GM18873 (cell line): ENCODE measurements at regions not wholly inside any gene's neighbourhood (a gene's known extent, or its start where the extent isn't known, plus 50 kb on each side); places are given as distances from the start of the nearest gene placed in this dataset.
"Not testable (repeated sequence)": the region's sequence is repeated elsewhere in the genome, so short reads cannot be mapped to it uniquely, and the experiment has no call there.

Experiments used
- ATAC-seq: cut with Tn5 transposase; IDR thresholded peaks from one replicate; pipeline ENCODE4 v1.9.1; 2021; ENCODE audit warnings: mild to moderate bottlenecking, moderate library complexity, moderate number of reproducible peaks; ENCODE audit not compliant: unreplicated experiment, low FRiP score

- not testable (repeated sequence) for ATAC-seq
These were observed 572.6 kb downstream of the RFPL4B start for GRCh38 chr6:112919744-112920143.

DNA sequence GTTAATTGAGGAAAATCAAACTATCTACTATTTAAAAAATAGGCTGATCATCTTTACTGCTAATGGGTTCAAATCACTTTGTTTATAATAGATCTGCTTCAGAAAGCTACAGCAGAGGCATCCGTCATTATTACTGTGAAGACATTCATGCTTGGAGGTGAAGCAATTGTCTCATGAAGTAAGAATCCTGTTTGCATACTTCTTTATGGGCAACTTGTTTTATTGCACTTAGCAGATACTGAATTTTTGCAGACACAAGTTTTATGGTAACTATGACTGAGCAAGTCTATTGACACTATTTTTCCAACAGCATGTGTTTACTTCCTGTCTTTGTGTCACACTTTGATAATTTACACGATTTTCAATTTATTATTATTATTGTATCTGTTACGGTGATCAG is 573.9 kb downstream of the RFPL4B start:
- no peak for ATAC-seq

DNA sequence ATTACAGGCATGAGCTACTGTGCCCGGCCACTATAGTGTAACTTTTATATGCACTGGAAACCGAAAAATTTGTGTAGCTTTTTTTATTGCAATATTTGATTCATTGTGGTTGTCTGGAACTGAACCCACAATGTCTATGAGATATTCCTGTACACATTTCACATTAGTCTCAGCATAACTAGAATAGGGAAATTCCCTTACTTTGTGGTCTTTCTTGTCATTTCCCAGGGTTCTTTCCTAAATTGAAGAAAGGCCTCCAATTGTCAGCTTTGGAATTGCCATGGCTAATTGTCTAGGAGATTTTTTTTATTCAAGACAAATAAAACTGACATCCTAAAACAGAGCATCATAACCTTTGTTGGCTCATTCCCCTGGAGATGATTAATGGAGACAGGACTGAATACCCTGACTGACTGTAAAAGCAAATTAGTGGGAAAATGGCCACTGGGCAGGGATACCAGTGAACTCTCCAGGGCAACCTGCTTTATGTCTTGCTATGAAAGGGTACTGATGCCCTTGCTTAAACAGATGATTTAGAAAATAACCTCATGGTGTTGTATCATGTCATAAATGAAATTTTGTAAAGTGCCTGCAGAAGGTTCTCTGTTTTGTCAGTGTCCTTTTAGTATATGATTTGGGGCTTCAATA is 576.9 kb downstream of the RFPL4B start:
- no peak for ATAC-seq

DNA sequence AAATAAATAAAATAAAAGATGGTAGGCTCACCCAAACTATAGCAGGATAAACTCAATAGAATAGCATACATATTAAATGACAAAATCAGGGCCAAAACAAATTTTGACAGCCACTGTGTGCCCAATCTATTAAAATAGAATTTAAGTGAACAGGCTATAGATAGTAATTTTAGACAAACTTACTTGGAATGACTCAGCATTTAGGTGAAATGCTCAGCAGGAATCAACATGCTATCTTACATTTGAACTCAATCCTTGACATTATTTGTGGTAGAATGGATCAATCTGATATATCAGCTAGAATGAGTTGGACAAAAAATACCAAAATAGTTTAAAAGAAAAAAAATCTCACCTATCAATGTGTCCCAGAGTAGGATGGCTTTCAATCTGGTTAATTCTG is 578.6 kb downstream of the RFPL4B start:
- ATAC-seq: no peak

GRCh38 chr6:112927641-112928320 is 580.7 kb downstream of the RFPL4B start:
- no peak for ATAC-seq

GRCh38 chr6:112929641-112930040 is 582.5 kb downstream of the RFPL4B start:
- no peak for ATAC-seq

GRCh38 chr6:112931832-112932231 is 584.7 kb downstream of the RFPL4B start:
- no peak for ATAC-seq

GRCh38 chr6:112933947-112934346 is 586.8 kb downstream of the RFPL4B start:
- ATAC-seq: no peak

DNA sequence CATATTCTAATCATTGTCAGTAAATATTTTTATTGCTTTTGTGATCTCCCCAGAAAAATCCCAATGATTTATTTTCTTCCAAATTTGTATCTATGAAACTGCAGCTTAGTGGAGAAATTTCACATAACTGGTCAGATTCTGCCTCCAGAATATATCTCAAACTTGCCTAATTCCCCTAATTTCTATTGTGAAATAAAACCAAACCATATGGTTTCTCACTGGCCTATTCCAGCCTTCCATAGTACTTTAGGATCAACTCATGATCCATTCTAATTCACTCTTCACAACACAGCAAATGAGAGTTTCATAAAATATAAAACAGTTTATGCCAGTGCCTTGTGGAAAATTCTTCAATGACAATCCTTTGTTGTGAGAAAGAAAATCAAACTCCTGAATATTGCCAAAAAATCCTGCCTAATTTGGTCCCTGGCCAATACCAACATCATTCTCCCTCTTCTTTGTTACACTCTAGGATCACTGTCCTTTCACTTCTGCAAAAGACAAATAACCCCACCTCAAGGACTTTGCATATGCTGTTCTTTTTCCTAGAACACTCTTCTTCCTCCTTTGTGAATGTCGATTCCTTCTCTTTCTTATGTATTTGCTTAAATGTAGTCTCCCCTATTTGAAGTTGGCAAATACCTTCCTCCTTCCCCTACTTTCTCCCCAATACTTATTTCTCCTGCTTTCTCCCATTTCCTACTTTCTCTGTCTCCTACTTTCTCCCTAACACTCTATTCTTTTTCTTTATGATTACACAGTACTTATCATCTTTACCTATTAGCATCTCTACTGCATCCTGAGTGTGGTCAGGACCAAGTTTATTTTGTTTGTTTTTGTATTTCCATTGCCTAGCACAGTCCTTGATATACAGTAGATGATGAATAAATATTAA is 587.5 kb downstream of the RFPL4B start:
- no peak for ATAC-seq

DNA sequence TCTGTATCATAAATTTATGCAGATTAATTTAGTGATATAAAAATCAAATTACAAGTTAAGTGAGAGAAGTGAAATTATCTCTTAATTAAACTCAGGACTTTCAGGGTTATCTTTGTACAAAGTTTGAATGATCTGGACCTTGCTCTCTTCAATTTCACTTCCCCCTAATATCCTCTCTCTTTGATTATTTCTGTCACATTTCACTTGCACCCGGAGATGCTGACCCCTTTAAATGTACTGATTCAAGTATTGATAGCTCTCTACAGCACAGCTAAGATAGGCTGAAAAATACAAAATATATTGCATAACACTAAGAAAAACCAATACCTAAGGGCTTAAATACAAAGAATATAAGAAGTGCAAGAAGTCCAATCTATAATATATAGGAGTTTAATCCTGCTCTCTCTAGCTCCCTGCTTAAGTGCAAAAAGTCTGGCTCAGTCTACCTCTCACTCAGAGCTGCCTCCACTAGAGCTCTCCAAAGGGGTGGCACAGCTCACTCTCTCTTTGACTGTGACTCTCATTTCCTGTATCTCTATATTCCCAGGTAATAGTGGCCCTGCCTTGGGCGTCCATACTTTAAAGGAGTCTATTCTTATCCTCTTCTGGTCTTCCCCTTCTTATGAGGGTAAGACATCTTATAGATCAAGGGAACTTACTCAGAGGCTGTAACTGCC is 588.4 kb downstream of the RFPL4B start:
- ATAC-seq: no peak

- ATAC-seq: no peak
These were observed 588.9 kb downstream of the RFPL4B start for GRCh38 chr6:112936079-112936472.

DNA sequence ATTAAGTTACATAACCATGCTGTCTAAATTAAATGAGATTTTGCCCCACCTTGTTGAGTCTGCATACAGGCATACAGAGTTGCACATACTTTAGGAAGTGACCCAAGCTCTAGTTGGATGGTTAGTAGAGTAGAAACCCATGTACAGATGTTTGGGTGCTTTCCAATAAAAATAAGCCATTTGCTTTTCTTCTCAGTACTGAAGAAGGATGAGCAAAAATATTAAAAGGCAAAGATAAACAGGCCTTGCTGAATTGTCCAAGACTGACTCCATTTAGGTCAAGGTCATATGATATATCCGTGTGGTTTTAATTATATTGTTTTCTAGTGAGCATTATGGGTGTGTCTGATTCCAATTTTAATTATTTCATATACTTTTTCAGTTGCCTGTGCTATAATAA is 589.4 kb downstream of the RFPL4B start:
- ATAC-seq: no peak

GRCh38 chr6:112937690-112938089 is 590.6 kb downstream of the RFPL4B start:
- ATAC-seq: not testable (repeated sequence)

GRCh38 chr6:112938650-112939049 is 591.5 kb downstream of the RFPL4B start:
- ATAC-seq: no peak

GRCh38 chr6:112939563-112939962 is 592.4 kb downstream of the RFPL4B start:
- no peak for ATAC-seq

DNA sequence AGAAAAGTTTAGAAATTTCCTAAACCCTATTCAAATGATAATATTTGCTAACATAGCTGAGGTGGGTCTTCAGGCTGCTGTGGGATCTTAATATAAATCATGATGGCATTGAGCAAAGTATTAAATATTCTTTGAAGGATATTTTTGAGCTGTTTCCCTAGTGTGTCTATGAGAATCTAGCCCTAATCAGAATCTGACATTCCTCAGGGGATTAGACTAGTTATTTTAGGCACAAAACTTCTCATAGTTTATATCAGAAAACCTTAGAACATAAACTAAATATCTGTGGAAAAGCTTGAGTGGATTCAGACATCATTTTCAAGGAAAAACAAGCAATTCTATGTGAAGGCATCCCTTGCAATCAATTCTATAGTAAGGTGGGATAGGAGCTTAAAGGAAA is 594.5 kb downstream of the RFPL4B start:
- no peak for ATAC-seq

GRCh38 chr6:112946051-112946450 is 598.9 kb downstream of the RFPL4B start:
- no peak for ATAC-seq

DNA sequence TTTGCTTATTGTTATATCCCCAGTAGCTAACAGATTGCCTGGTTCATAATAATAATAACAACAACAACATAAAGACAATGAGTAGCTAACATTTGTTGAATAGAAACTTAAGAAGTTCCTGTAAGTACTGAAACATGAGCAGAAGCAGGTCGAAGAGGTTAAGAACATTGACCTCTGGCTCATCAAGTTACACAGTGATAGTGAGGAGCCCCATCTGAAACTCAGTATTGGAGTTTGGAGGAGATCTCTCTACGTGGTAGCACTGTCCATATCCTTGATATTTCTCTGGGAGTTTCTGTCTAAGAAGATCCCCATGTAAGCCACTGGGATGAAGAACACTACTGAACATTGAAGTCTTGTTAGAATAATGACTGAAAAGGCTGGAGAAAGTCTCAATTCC is 600.4 kb downstream of the RFPL4B start:
- ATAC-seq: no peak

GRCh38 chr6:112951829-112952228 is 604.7 kb downstream of the RFPL4B start:
- no peak for ATAC-seq

GRCh38 chr6:112955743-112956142 is 608.6 kb downstream of the RFPL4B start:
- ATAC-seq: not testable (repeated sequence)
